GM18502 (cell line): ENCODE measurements at regions not wholly inside any gene's neighbourhood (a gene's known extent, or its start where the extent isn't known, plus 50 kb on each side); places are given as distances from the start of the nearest gene placed in this dataset.
A peak's percentile ranks its signal among the peaks of the same experiment; 100 is the strongest.
"Not testable (repeated sequence)": the region's sequence is repeated elsewhere in the genome, so short reads cannot be mapped to it uniquely, and the experiment has no call there.

ENCODE experiments used
- ATAC-seq: cut with Tn5 transposase; IDR thresholded peaks from one replicate; pipeline ENCODE4 v1.9.1; 2021; ENCODE audit warnings: mild to moderate bottlenecking; ENCODE audit not compliant: unreplicated experiment, poor library complexity

- not testable (repeated sequence) for ATAC-seq
Measured at GRCh38 chr5:163316374-163316773, 121.0 kb upstream of the CCNG1 start.

GRCh38 chr5:163318707-163319106, 118.7 kb upstream of the CCNG1 start:
- no peak for ATAC-seq

GRCh38 chr5:163321511-163321910, 115.9 kb upstream of the CCNG1 start:
- no peak for ATAC-seq

- no peak for ATAC-seq
Measured at GRCh38 chr5:163330723-163331668, 106.4 kb upstream of the CCNG1 start.

- ATAC-seq = not testable (repeated sequence)
Measured at GRCh38 chr5:163336074-163336473, 101.3 kb upstream of the CCNG1 start.

- ATAC-seq = no peak
Measured at GRCh38 chr5:163339148-163339547, 98.2 kb upstream of the CCNG1 start.

- ATAC-seq = not testable (repeated sequence)
Measured at GRCh38 chr5:163340378-163340777, 97.0 kb upstream of the CCNG1 start.

- no peak for ATAC-seq
Measured at GRCh38 chr5:163342306-163342705, 95.1 kb upstream of the CCNG1 start.

GRCh38 chr5:163345216-163345615, 92.2 kb upstream of the CCNG1 start:
- no peak for ATAC-seq

GRCh38 chr5:163347671-163348070, 89.7 kb upstream of the CCNG1 start:
- ATAC-seq = peak; percentile 78

- ATAC-seq = no peak
Measured at GRCh38 chr5:163350083-163350482, 87.3 kb upstream of the CCNG1 start.

- ATAC-seq = no peak
Measured at GRCh38 chr5:163352531-163352930, 84.9 kb upstream of the CCNG1 start.

- ATAC-seq = not testable (repeated sequence)
Measured at GRCh38 chr5:163355811-163356210, 81.6 kb upstream of the CCNG1 start.

- ATAC-seq = no peak
Measured at GRCh38 chr5:163357636-163358035, 79.8 kb upstream of the CCNG1 start.

GRCh38 chr5:163360656-163361055, 76.7 kb upstream of the CCNG1 start:
- ATAC-seq = no peak

GRCh38 chr5:163361450-163361849, 75.9 kb upstream of the CCNG1 start:
- ATAC-seq = no peak

- ATAC-seq = no peak
Measured at GRCh38 chr5:163362840-163363371, 74.5 kb upstream of the CCNG1 start.

- no peak for ATAC-seq
Measured at GRCh38 chr5:163363389-163363788, 74.0 kb upstream of the CCNG1 start.

- ATAC-seq = no peak
Measured at GRCh38 chr5:163366757-163367156, 70.6 kb upstream of the CCNG1 start.

GRCh38 chr5:163369776-163370385, 67.5 kb upstream of the CCNG1 start:
- ATAC-seq = no peak

- no peak for ATAC-seq
Measured at GRCh38 chr5:163373436-163374084, 63.8 kb upstream of the CCNG1 start.
